Adipocyte (in vitro differentiated cells): ENCODE measurements at regions not wholly inside any gene's neighbourhood (a gene's known extent, or its start where the extent isn't known, plus 50 kb on each side); places are given as distances from the start of the nearest gene placed in this dataset.
A peak's percentile ranks its signal among the peaks of the same experiment; 100 is the strongest.

Experiments
- DNase-seq: peaks from one replicate; pipeline ENCODE4 v3.0.0-alpha.2; 2015; ENCODE audit warnings: low read depth
- H3K27me3 ChIP-seq: replicated peaks from 2 replicates; pipeline ENCODE4 v1.7.0; 2013; ENCODE audit warnings: mild to moderate bottlenecking, low read length, moderate library complexity; ENCODE audit not compliant: control insufficient read depth, insufficient read depth
- H3K36me3 ChIP-seq: 2 replicates; pipeline ENCODE4 v1.7.0; 2013; ENCODE audit warnings: low read length, mild to moderate bottlenecking, moderate library complexity; ENCODE audit not compliant: control insufficient read depth, insufficient read depth, severe bottlenecking
- H3K4me1 ChIP-seq: 2 replicates; pipeline ENCODE4 v1.7.0; 2013; ENCODE audit warnings: mild to moderate bottlenecking, low read length, moderate library complexity; ENCODE audit not compliant: control insufficient read depth, insufficient read depth
- H3K4me3 ChIP-seq: 2 replicates; pipeline ENCODE4 v1.7.0; 2013; ENCODE audit warnings: mild to moderate bottlenecking, low read length, moderate library complexity
- H3K9ac ChIP-seq: 2 replicates; pipeline ENCODE4 v1.7.0; 2013; ENCODE audit warnings: mild to moderate bottlenecking, low read length, moderate library complexity
- H3K9me3 ChIP-seq: 2 replicates; pipeline ENCODE4 v1.7.0; 2013; ENCODE audit warnings: mild to moderate bottlenecking, low read length, moderate library complexity; ENCODE audit not compliant: control insufficient read depth

DNA sequence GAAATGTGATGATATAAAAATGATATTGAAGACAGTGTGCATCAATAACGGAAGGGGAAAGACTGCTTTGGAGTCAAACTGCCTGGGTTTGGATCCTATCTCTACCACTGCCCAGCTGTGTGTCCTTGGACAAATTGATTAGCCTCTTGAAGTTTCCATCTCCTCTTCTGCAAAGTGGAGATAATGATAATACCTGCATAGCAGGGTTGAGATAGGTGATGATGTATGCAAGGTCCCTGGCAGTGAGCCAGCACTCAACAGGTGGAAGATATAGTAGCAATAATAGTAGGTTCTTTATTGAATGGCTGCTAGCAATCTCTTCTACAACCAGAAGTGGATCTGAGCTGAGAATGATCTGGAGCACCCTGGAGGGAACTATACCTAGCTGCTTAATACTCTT is 166.7 kb downstream of the MIS18A start:
- H3K9ac ChIP-seq, result no peak overlapping the region

DNA sequence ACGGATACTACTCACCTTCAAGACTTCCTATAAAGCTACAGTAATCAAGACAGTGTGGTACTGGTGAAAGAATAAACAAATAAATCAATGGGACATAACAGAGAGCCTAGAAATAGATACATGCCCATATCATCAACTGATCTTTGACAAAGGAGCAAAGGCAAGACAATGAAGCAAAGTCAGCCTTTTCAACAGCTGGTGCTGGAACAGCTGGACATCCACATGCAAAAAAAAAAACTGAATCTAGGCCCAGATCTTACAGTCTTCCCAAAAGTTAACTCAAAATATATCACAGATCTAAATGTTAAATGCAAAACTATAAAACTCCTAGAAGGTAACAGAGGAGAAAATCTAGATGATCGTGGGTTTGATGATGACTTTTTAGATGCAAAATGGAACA is 170.3 kb downstream of the MIS18A start:
- DNase-seq, result no peak
- Histone ChIP-seq H3K9me3 (no peaks in the 10 kb centered on the region), H3K4me1 (no peaks in the 10 kb centered on the region), H3K36me3 (no peaks in the 10 kb centered on the region), H3K4me3 (no peak overlapping the region), H3K27me3 (no peaks in the 10 kb centered on the region), H3K9ac (no peak overlapping the region)

More for the DNA sequence above, 166.7 kb downstream of the MIS18A start:
- H3K27me3 ChIP-seq, result no peaks in the 10 kb centered on the region
- H3K36me3 ChIP-seq, result no peaks in the 10 kb centered on the region
- no peaks in the 10 kb centered on the region for H3K9me3 ChIP-seq
- DNase-seq, result no peak
- peaks cover 7% of the 10 kb centered on the region for H3K4me1 ChIP-seq
- H3K4me3 ChIP-seq, result no peak overlapping the region

DNA sequence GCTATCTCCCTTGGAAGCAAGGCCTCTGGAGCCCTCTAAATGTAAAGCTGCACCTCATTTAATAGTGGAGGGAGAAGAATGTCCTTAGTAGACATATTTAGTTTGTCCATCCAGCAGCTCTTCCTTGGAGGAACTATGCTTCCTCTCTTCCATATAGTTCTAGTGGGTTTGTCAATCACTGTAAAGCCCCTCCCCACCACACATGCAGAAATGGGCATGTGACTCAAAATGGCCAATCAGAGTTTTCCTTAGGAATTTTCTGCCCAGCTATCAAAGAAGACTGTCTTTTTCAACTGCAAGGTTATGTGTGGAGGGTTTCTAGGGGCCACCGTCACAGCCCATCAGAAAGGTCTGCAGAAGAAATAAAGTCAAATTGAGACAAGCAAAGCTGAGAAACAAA is 175.5 kb downstream of the MIS18A start:
- no peak for DNase-seq
- Histone ChIP-seq H3K4me1 (peaks cover 5% of the 10 kb centered on the region), H3K36me3 (no peaks in the 10 kb centered on the region), H3K27me3 (no peaks in the 10 kb centered on the region), H3K9me3 (no peaks in the 10 kb centered on the region), H3K9ac (no peak overlapping the region), H3K4me3 (no peak overlapping the region)

DNA sequence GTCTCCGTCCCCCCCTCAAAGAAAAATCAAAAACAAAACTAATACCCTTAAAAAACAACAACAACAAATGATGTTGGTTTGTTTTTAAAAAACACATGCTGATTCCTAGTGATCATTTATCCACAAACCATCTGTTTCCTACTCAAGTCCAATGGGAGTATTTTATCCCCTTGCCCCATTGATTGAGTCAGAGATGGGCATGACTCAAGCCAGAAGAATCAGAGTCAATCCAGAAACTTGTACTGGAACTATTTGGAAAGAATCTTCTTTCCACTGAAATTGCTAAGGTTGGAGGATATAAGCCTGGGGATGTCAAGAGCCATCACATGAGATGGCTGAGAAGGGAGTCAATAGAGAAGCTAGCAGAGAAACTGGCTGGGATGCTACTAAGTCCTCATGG is 176.4 kb downstream of the MIS18A start:
- Histone ChIP-seq H3K4me3 (no peak overlapping the region), H3K27me3 (no peaks in the 10 kb centered on the region), H3K36me3 (no peaks in the 10 kb centered on the region), H3K9me3 (no peaks in the 10 kb centered on the region), H3K4me1 (peaks cover 5% of the 10 kb centered on the region), H3K9ac (no peak overlapping the region)
- DNase-seq, result no peak

DNA sequence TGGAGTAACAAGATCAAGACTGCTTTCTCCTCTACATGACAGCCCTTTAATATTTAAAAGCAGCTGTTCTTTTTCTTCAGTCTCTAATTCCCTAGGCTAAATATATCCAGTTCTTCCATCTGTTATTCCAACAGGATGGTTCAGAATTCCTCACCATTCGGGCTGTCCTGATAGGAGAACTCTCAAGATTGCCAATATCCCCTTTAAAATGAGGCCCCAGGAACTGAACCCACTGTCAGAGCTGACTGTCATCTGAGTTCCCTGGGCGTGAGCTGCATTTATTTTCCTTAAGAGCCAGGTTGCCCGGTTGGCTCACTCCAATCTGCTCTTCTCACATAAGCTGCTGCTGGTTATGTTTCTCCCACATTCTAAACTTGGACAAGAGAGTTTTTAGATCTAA is 177.6 kb downstream of the MIS18A start:
- Histone ChIP-seq H3K9me3 (no peaks in the 10 kb centered on the region), H3K27me3 (no peaks in the 10 kb centered on the region), H3K4me1 (peaks cover 5% of the 10 kb centered on the region), H3K36me3 (no peaks in the 10 kb centered on the region), H3K9ac (no peak overlapping the region), H3K4me3 (no peak overlapping the region)
- DNase-seq, result no peak

DNA sequence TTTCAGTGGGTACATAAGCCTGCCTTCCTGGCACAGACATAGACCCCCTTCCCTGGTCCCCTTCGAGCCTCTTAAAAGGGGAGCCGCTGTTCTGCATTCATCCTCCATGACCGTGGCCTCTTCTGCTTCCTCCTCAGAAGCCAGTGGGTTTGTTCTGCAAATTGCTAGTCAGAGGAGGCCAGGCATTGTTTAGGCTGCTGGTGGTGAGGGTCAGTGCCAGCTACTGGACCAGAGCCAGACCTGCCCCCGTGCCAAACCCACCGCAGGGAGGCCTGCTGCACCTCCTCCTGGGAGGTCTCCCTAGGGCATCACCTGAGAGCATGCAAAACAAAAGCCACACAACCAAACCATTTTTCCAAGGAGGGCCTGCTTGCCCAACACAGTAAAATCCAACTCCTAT is 178.4 kb downstream of the MIS18A start:
- no peak overlapping the region for H3K4me3 ChIP-seq
- H3K9me3 ChIP-seq, result no peaks in the 10 kb centered on the region
- H3K36me3 ChIP-seq, result no peaks in the 10 kb centered on the region
- no peak for DNase-seq
- no peak overlapping the region for H3K9ac ChIP-seq
- H3K27me3 ChIP-seq, result no peaks in the 10 kb centered on the region
- peaks cover 5% of the 10 kb centered on the region for H3K4me1 ChIP-seq

DNA sequence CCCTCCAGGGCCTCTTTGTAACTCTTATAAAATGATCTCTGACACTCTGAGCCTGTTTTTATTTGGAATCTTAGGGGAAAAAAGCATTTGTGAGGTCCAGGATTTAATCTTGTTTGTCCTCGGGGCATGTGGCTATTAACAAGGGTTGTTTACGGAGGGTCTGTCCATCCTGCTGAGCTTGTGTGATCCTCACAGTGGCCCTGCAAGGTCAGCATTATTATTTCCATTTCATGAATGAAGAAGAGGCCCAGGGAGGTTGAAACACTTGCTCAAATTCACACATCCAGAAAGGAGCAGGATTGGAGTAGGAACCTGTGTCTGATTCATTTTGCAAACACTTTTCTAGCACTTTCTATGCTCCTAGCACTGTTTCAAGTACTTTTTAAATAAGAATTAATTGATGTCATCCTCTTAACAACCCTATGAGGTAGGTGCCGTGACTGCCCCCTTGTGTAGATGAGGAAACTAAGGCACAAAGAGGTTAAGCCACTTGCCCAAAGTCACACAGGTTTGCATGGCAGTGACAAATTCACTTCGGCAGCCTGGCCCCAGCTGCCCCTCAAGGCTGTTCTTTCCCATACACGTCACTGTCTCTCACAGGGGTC is 178.9 kb downstream of the MIS18A start:
- Histone ChIP-seq H3K27me3 (no peaks in the 10 kb centered on the region), H3K4me3 (no peak overlapping the region), H3K4me1 (peaks cover 5% of the 10 kb centered on the region), H3K9ac (no peak overlapping the region), H3K36me3 (no peaks in the 10 kb centered on the region), H3K9me3 (no peaks in the 10 kb centered on the region)
- DNase-seq, result peak; percentile 3

DNA sequence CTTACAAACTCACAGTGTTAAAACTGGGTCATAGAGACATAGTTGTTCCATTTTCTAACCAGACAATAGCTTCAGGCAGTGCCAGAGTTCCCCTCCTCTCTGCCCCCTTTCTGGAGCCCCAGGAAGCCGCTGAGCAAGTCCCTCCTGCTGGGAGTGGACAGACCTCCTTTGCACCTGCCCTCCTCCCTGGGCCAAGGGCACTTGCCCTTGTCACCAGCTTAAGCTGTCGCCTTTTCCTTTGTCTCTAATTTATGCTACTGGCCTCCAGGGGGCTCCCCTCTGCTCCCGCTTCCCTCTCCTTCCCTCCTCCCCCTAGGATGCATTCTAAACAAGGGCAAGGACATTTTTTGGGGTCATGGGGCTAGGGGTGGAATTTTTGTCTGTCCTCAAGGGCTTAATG is 182.4 kb downstream of the MIS18A start:
- no peaks in the 10 kb centered on the region for H3K36me3 ChIP-seq
- no peak overlapping the region for H3K4me3 ChIP-seq
- H3K27me3 ChIP-seq, result no peaks in the 10 kb centered on the region
- H3K4me1 ChIP-seq, result no peaks in the 10 kb centered on the region
- H3K9me3 ChIP-seq, result no peaks in the 10 kb centered on the region
- no peak for DNase-seq
- H3K9ac ChIP-seq, result no peak overlapping the region

DNA sequence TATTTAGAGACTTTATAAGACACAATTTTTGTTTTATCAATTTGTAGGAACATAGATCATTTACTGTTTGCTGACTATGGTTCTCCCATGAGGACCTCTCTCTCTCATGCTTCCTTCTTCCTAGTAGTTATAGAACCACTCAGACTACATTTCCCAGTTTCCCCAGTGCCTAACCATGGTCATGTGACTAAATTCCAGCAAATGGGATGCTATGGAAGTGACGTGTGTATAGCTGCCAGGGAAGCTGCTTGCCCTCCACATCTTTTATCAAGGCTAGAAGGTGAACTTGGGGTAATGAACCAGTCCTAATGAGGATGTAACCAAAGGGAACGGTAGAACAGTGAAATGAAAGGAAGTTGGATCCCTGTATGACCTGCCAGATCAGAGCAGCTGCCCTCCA is 184.0 kb downstream of the MIS18A start:
- Histone ChIP-seq H3K9ac (no peak overlapping the region), H3K4me1 (no peaks in the 10 kb centered on the region)
- DNase-seq, result peak; percentile 9

DNA sequence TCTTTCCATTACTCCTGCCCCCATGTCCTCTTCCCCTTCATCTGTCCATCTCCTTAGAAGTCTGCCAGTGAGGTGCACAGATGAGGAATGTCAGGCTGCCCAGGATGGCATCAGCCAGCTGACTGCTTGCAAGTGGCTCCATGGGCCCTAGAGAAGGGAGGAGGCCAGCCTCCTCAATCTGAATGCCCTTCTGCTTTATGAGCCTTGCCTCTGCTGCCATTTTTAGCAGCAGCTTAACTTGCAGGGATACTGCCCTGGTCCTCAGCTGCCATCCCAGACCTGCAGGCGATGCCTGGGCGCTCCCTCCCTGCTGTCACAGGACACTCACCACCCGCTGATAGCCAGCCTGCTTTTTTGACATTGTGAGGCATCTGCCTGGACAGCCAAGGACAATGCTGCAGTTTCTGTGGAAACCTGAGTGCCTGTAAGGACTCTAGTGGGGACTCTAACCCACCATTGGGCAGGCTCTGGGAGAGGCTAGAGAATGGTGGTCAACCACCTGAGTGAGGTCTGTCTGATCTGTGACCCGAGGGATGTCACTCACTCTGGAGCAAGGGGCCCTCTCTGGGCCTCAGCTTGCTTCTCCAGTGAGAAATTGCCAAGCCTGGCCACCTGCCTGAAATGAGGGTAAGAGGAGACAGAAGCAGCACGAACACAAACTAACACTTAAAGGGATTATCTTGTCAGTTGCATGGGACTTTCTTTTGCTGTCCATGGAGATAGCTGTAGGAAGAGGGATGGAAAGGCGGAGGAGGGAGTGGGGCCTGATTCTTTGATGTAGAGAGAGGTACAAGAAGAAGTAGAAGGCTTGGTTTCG is 185.0 kb downstream of the MIS18A start:
- H3K27me3 ChIP-seq, result no peaks in the 10 kb centered on the region
- H3K4me3 ChIP-seq, result no peak overlapping the region
- no peak for DNase-seq
- no peak overlapping the region for H3K9ac ChIP-seq
- H3K4me1 ChIP-seq, result no peaks in the 10 kb centered on the region
- H3K36me3 ChIP-seq, result no peaks in the 10 kb centered on the region
- H3K9me3 ChIP-seq, result no peaks in the 10 kb centered on the region

More for the DNA sequence above, 184.0 kb downstream of the MIS18A start:
- Histone ChIP-seq H3K36me3 (no peaks in the 10 kb centered on the region), H3K9me3 (no peaks in the 10 kb centered on the region), H3K27me3 (no peaks in the 10 kb centered on the region), H3K4me3 (peak overlapping the region; percentile 64)

DNA sequence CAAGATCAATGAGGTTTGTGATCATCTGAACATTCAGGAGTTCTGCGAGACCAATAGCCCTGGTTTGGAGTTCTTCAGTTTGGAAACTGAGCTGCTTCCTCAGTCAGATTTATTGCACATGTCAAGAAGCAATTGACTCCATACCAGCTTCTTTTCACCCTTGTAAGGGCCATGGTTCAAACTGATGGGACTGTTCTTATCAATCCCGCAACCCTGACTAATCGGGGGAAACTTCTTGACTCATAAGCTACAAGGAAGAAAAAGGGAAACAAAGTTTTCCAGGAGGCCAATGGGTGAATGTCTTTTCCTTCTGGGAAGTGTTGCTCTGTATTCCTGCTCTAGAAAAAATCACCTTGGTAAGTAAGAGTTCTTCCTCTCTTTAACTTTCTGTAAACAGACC is 187.9 kb downstream of the MIS18A start:
- Histone ChIP-seq H3K36me3 (no peaks in the 10 kb centered on the region), H3K4me3 (no peak overlapping the region), H3K27me3 (no peaks in the 10 kb centered on the region), H3K4me1 (no peaks in the 10 kb centered on the region), H3K9me3 (no peaks in the 10 kb centered on the region), H3K9ac (no peak overlapping the region)
- no peak for DNase-seq
